Hepatocyte (in vitro differentiated cells): ENCODE measurements at regions not wholly inside any gene's neighbourhood (a gene's known extent, or its start where the extent isn't known, plus 50 kb on each side); places are given as distances from the start of the nearest gene placed in this dataset.

ENCODE experiments used
- DNase-seq: peaks from one replicate; pipeline ENCODE4 v3.0.0-alpha.2; 2016; ENCODE audit warnings: low spot score
- H2AFZ ChIP-seq: fragments of 200-600 bp; sonication (generic); 2 replicates; pipeline ENCODE4 v1.6.0; 2016; ENCODE audit warnings: antibody characterized with exemption, mild to moderate bottlenecking
- H3K27ac ChIP-seq: fragments of 200-600 bp; sonication (generic); 2 replicates; pipeline ENCODE4 v1.5.1; 2016; ENCODE audit warnings: mild to moderate bottlenecking
- H3K27me3 ChIP-seq: fragments of 200-600 bp; sonication (generic); 2 replicates; pipeline ENCODE4 v1.6.1; 2016
- H3K36me3 ChIP-seq: fragments of 200-600 bp; sonication (generic); replicated peaks from 2 replicates; pipeline ENCODE4 v1.5.1; 2016; ENCODE audit warnings: low read depth; ENCODE audit not compliant: insufficient read depth
- H3K4me1 ChIP-seq: fragments of 200-600 bp; sonication (generic); 2 replicates; pipeline ENCODE4 v1.5.1; 2016; ENCODE audit warnings: mild to moderate bottlenecking, moderate library complexity; ENCODE audit not compliant: insufficient read depth
- H3K4me2 ChIP-seq: fragments of 200-600 bp; sonication (generic); 2 replicates; pipeline ENCODE4 v1.6.0; 2016
- H3K4me3 ChIP-seq: fragments of 200-600 bp; sonication (generic); 2 replicates; pipeline ENCODE4 v1.5.1; 2016; ENCODE audit warnings: mild to moderate bottlenecking
- H3K79me2 ChIP-seq: fragments of 200-600 bp; sonication (generic); 2 replicates; pipeline ENCODE4 v1.6.0; 2017; ENCODE audit warnings: mild to moderate bottlenecking
- H3K9me2 ChIP-seq: fragments of 200-600 bp; sonication (generic); replicated peaks from 2 replicates; pipeline ENCODE4 v1.6.0; 2017; ENCODE audit warnings: mild to moderate bottlenecking; ENCODE audit not compliant: insufficient read depth
- H3K9me3 ChIP-seq: fragments of 200-600 bp; sonication (generic); 2 replicates; pipeline ENCODE4 v1.5.1; 2016; ENCODE audit warnings: low read depth, mild to moderate bottlenecking
- H4K20me1 ChIP-seq: fragments of 200-600 bp; sonication (generic); 2 replicates; pipeline ENCODE4 v1.6.0; 2016; ENCODE audit warnings: mild to moderate bottlenecking; ENCODE audit not compliant: insufficient read depth, poor library complexity, severe bottlenecking
- CTCF ChIP-seq: fragments of 200-600 bp; sonication (generic); IDR thresholded peaks from 2 replicates; pipeline ENCODE4 v1.5.1; 2016; ENCODE audit warnings: antibody characterized with exemption, mild to moderate bottlenecking; ENCODE audit not compliant: poor library complexity
- EZH2 ChIP-seq: fragments of 200-600 bp; sonication (generic); IDR thresholded peaks from 2 replicates; pipeline ENCODE4 v1.6.1; 2016; ENCODE audit warnings: antibody characterized with exemption, mild to moderate bottlenecking, borderline replicate concordance
- EZH2phosphoT487 ChIP-seq: fragments of 200-600 bp; sonication (generic); IDR thresholded peaks from one replicate; pipeline ENCODE4 v1.6.1; 2018; ENCODE audit warnings: antibody characterized with exemption, mild to moderate bottlenecking, low read depth, moderate library complexity; ENCODE audit not compliant: unreplicated experiment, severe bottlenecking
- WGBS: methylation state at CpG from one replicate; pipeline ENCODE4 v1.1.6; 2016; ENCODE audit warnings: low lambda C conversion rate; ENCODE audit errors: missing lambda C conversion rate; 5-methylcytosine and 5-hydroxymethylcytosine counted together

- no peaks in the 10 kb centered on the region for H3K9me2 ChIP-seq
- H3K4me1 ChIP-seq: no peaks in the 10 kb centered on the region
- no peaks in the 10 kb centered on the region for H3K36me3 ChIP-seq
- H4K20me1 ChIP-seq: no peaks in the 10 kb centered on the region
- H3K27me3 ChIP-seq: no peaks in the 10 kb centered on the region
- H2AFZ ChIP-seq: no peak overlapping the region
- H3K9me3 ChIP-seq: no peaks in the 10 kb centered on the region
- no peak overlapping the region for H3K4me2 ChIP-seq
- no peak overlapping the region for H3K27ac ChIP-seq
- H3K79me2 ChIP-seq: no peaks in the 10 kb centered on the region
- TF ChIP-seq CTCF (no peak), EZH2 (no peak), EZH2phosphoT487 (no peak)
- DNase-seq: no peak
- no peak overlapping the region for H3K4me3 ChIP-seq
- WGBS: 97% methylated on average over 2 of the region's 2 CpGs
Observed at GRCh38 chr3:117916839-117917238, 1117.8 kb downstream of the IGSF11 start.

GRCh38 chr3:117919621-117920020, 1115.0 kb downstream of the IGSF11 start:
- H3K27me3 ChIP-seq: no peaks in the 10 kb centered on the region
- TF ChIP-seq CTCF: no peak
- TF ChIP-seq EZH2phosphoT487: no peak
- no peak for TF ChIP-seq EZH2
- H3K27ac ChIP-seq: no peak overlapping the region
- no peaks in the 10 kb centered on the region for H4K20me1 ChIP-seq
- 97% methylated on average over 1 of the region's 1 CpG for WGBS
- no peak overlapping the region for H3K4me3 ChIP-seq
- no peak overlapping the region for H3K4me2 ChIP-seq
- H3K36me3 ChIP-seq: no peaks in the 10 kb centered on the region
- no peaks in the 10 kb centered on the region for H3K9me2 ChIP-seq
- H3K4me1 ChIP-seq: no peaks in the 10 kb centered on the region
- H3K9me3 ChIP-seq: no peaks in the 10 kb centered on the region
- H2AFZ ChIP-seq: no peak overlapping the region
- no peak for DNase-seq
- no peaks in the 10 kb centered on the region for H3K79me2 ChIP-seq

- Histone ChIP-seq H3K27me3 (no peaks in the 10 kb centered on the region), H3K27ac (no peak overlapping the region), H3K36me3 (no peaks in the 10 kb centered on the region), H3K9me3 (no peaks in the 10 kb centered on the region), H3K9me2 (no peaks in the 10 kb centered on the region), H4K20me1 (no peaks in the 10 kb centered on the region), H3K4me2 (no peak overlapping the region), H3K79me2 (no peaks in the 10 kb centered on the region), H3K4me3 (no peak overlapping the region), H3K4me1 (no peaks in the 10 kb centered on the region), H2AFZ (no peak overlapping the region)
- DNase-seq: no peak
- TF ChIP-seq EZH2: no peak
- no peak for TF ChIP-seq EZH2phosphoT487
- no peak for TF ChIP-seq CTCF
- WGBS: 70% methylated on average over 7 of the region's 7 CpGs
Observed at GRCh38 chr3:117920253-117920898, 1114.3 kb downstream of the IGSF11 start.

- no peak for TF ChIP-seq CTCF
- no peak for TF ChIP-seq EZH2
- no peak for TF ChIP-seq EZH2phosphoT487
- H2AFZ ChIP-seq: no peak overlapping the region
- no peaks in the 10 kb centered on the region for H3K9me2 ChIP-seq
- no peaks in the 10 kb centered on the region for H3K79me2 ChIP-seq
- 94% methylated on average over 3 of the region's 3 CpGs for WGBS
- H3K4me3 ChIP-seq: no peak overlapping the region
- no peak for DNase-seq
- no peaks in the 10 kb centered on the region for H3K27me3 ChIP-seq
- no peak overlapping the region for H3K4me2 ChIP-seq
- no peaks in the 10 kb centered on the region for H4K20me1 ChIP-seq
- no peaks in the 10 kb centered on the region for H3K36me3 ChIP-seq
- no peaks in the 10 kb centered on the region for H3K9me3 ChIP-seq
- no peaks in the 10 kb centered on the region for H3K4me1 ChIP-seq
- H3K27ac ChIP-seq: no peak overlapping the region
Observed at GRCh38 chr3:117921411-117921810, 1113.2 kb downstream of the IGSF11 start.
